Stimulated activated CD4-positive, alpha-beta T cell treated with anti-CD3 and anti-CD28 coated beads, TNF-alpha, amount 100 ng/mL, for 1 hour (primary cell): ENCODE measurements at regions not wholly inside any gene's neighbourhood (a gene's known extent, or its start where the extent isn't known, plus 50 kb on each side); places are given as distances from the start of the nearest gene placed in this dataset.

Experiments used
- DNase-seq, 3 donors: peaks; one replicate each; pipeline ENCODE4 v3.0.0-alpha.2; 2020; ENCODE audit warnings: low read depth in 3 of 3, low spot score in 1 of 3

DNA sequence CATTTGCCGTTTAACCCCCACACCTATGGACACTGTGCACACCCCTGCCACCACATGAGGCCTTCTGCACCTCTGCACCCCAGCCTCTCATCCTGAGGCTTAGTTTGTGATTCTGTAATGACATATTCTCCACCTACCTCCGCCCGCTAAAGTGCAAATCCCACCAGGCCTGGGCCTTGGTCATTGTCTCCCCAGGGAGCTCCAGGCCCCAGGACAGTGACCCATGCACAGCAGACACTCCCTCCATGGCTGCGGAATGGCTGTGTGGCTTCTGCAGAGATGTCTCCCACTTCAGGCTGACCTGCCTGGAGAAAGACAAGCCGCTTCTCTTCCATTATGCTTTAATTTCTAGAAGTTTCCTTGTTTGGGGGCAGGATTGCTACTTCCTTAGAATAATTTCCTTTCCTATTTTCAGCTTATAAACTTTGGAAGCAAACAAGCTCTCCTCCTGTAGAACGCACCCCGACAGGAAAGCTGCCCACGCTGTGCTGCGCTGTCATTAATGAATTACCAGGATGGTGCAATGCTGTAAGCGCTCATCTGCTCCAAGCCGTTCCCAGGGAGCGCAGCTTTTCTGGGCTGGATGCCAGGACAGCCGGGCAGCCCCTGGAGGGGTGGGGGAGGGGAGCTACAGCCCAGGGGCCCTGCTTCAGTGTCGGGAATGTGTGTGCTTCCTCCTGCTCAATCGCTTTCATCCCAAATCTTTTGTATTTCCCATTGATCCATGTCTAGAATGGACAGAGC is 618.0 kb downstream of the BRD1 start:
- no peak for DNase-seq

GRCh38 chr22:49208768-49209252 is 618.9 kb downstream of the BRD1 start:
- no peak for DNase-seq

GRCh38 chr22:49208004-49208402 is 619.7 kb downstream of the BRD1 start:
- DNase-seq = no peak

GRCh38 chr22:49207008-49208003 is 620.4 kb downstream of the BRD1 start:
- no peak for DNase-seq

DNA sequence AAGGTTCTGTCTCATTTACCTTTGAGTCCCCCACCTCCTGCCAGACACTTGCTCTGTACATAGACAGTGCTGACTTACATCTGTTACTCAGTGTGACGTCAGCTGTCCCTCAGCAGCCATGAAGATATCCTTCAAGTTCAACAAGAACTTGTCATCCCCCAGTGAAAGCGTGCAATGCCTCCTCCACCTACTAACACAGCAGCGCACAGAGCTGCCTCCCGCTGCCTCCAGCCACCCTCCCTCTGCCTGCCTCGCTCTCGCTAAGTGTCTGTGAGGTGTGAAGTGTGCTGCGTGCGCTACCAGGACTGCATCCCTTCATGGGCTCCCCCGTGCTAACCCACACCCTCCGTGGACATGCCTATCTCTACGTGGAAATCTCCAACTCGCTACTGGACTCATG is 621.4 kb downstream of the BRD1 start:
- no peak for DNase-seq

GRCh38 chr22:49205483-49205800 is 622.2 kb downstream of the BRD1 start:
- DNase-seq = no peak

- no peak for DNase-seq
These were observed 622.8 kb downstream of the BRD1 start for GRCh38 chr22:49204599-49205482.

DNA sequence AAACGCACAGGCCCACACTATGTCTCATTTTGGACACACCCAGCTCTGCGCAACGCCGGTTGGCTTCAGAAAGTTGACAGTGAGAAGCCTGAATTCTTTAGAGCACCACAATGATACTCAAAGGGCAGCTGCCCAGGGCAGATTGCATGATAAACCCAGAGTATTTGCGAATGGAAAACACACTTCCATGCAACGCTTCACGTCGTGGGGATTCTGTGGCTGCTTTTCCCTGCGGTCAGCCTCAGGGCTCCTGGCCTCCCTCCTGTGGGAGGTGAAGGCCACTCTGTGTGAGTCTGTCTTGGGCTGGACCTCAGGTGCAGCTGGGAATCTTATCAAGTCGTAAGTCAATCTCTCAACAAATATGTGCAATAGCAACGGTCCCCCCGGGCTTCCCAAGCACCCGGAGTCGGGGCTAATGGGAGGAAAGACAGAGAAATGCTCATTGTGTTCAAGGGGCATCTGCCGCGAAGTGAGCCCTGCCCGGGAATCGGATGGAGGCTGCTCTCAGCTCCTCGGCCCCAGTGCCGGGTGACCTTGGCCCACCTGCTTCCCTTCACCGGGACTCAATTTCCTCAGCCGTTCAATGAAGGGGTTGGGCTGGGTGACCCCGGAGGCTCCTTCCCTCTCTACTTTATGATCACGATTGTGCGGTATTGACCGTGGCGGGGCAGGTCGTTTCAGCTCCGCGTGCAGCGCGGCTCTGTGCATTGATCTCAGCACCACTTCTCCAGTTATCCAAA is 623.6 kb downstream of the BRD1 start:
- DNase-seq = no peak

DNA sequence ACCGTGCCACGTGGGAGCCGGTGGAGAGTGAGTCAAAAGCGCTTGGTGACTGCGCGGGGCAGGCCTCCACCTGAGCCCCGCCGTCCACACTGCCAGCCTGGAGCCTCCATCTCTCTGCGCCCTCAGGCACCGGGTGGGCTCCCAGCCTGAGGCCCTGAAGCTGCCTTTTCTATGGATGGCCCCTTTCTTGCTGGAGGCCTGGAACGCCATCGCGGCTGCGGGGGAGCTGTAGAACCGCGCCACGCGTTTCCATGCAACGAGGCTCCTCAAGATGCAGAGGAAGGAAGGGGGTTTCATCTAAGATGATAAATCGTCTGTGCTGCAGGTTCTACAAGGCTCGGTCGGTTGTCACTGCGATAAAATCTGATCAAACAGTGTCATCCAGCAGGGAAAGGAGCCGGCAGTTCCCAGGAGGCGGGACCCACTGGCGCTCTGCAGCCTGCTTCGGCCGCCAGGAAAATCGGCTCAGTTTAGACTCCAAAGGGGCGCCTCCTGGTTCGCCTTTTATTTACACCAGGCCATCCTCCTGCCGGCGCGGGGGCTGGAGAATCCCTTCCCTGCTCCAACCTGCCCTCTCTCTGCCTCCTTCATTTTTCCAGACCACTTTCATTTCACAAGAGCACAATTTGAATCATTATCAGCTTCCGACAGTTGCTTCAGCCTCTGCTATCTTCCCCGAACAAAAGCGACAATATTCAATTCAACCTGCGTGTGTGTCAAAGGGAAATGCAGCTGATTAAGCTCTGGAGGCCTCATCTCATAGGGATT is 624.4 kb downstream of the BRD1 start:
- DNase-seq = no peak

DNA sequence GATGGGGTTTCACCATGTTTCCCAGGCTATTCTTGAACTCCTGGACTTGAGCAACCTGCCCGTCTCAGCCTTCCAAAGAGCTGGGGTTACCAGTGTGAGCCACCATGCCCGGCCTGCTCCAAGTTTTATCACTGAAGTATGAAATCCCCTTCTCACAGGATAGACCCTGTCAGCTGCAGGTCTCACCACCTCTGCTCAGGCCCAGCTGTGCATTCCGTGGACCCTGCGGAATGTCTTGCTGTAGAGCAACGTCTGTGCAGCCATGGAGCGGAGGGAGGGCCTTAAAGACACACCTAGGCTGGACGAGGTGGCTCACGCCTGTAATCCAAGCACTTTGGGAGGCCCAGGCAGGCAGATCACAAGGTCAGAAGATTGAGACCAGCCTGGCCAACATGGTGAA is 625.4 kb downstream of the BRD1 start:
- no peak for DNase-seq

DNA sequence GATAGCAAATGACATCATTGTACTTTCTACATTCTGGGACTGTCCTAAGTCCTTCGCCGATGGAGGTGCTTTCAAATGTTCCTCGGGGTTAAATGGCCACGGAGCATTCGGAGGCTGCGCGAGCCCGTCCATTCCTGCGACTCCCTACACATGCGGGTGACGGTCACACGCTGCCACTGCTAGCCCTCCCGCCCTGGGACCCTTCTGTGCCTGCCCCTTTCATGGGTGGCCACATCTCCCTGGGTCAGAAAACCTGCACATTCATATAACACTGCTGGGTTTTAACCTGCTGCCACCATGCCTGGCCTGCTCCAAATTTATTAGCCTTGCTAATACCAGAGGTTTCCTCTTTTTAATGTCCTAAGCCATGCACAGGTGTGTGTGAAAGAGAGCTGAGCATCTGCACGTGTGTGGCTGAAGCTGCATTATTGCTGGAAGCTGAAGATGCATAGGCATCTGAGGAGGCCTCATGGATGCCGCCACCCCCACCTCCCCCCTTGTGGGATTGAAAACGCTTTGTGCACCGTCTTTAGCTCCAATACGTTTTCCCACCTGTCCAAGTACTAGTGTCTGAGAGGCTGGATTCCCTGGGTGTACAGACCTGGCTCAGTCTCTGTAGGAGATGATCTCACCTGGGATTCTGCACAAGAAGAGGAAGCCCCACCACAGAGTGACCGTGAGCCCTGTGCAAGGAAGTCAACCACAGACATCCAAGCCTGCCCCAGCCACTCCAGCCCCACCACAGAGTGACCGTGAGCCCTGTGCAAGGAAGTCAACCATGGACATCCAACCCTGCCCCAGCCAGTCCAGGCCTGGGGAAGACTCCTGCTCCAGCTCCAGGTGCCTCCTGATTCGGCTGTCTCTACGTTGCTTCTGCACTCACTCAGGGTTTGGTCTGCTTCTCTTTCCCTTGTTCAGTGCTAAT is 626.4 kb downstream of the BRD1 start:
- no peak for DNase-seq

GRCh38 chr22:49199224-49199623 is 628.4 kb downstream of the BRD1 start:
- DNase-seq = no peak

- DNase-seq = no peak
These were observed 629.0 kb downstream of the BRD1 start for GRCh38 chr22:49198705-49199084.

- no peak for DNase-seq
These were observed 629.5 kb downstream of the BRD1 start for GRCh38 chr22:49197986-49198704.

GRCh38 chr22:49197505-49197904 is 630.2 kb downstream of the BRD1 start:
- no peak for DNase-seq

DNA sequence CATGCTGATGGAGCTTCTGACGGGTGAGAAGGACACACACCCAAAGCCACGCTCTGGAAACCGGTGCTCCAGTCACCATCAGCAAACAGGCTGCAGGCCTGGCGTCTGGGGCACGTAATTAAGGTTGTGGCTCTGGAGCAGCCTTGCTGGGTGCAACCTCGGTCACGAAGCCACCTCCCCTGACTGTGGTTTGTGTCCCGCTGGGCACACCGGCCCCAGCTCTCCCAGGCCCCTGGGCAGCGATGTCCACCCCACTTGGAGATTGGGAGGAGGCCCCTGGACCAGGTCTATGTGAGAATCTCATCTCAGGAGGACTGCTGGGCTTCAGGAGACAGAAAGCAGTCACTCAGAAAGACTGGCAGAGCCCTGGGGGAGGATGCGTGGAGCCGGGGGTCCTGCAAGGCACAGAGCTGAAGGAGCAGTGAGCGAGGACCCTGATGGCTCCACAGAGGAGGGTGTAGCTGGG is 631.6 kb downstream of the BRD1 start:
- no peak for DNase-seq

- DNase-seq = no peak
These were observed 632.0 kb downstream of the BRD1 start for GRCh38 chr22:49195636-49196035.

- DNase-seq = no peak
These were observed 633.7 kb downstream of the BRD1 start for GRCh38 chr22:49193901-49194465.
